Islet of Langerhans (tissue), 1 donor: ENCODE measurements at regions not wholly inside any gene's neighbourhood (a gene's known extent, or its start where the extent isn't known, plus 50 kb on each side); places are given as distances from the start of the nearest gene placed in this dataset.
"Not testable (repeated sequence)": the region's sequence is repeated elsewhere in the genome, so short reads cannot be mapped to it uniquely, and the experiment has no call there.

ENCODE experiments used
- FAIRE-seq: peaks from one replicate; lab custom pipeline; 2011; peaks lifted over from hg19 to GRCh38; lab: Jason Lieb, UNC

- FAIRE-seq: no peak
These were observed 506.6 kb upstream of the AGA start for GRCh38 chr4:177948853-177949252.

DNA sequence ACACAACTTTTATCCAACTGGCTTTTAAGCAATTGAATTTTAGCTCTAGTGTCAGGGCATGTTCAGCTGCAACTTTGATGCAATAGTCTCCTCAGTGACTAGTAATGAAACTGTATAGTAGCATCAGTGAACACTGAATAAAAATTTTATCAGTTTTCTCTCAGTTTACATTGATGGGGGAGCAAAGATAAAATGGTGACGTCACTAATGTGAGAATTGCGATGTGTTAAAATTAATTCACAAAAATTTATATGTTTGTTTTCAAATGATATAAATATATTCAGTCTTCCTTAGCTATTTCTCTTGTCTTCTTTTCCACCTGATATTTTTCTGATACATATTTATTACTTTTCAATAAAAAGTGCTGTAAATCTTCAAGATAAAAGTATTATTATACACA, 508.8 kb upstream of the AGA start:
- no peak for FAIRE-seq

GRCh38 chr4:177952723-177953122, 510.5 kb upstream of the AGA start:
- FAIRE-seq: no peak

DNA sequence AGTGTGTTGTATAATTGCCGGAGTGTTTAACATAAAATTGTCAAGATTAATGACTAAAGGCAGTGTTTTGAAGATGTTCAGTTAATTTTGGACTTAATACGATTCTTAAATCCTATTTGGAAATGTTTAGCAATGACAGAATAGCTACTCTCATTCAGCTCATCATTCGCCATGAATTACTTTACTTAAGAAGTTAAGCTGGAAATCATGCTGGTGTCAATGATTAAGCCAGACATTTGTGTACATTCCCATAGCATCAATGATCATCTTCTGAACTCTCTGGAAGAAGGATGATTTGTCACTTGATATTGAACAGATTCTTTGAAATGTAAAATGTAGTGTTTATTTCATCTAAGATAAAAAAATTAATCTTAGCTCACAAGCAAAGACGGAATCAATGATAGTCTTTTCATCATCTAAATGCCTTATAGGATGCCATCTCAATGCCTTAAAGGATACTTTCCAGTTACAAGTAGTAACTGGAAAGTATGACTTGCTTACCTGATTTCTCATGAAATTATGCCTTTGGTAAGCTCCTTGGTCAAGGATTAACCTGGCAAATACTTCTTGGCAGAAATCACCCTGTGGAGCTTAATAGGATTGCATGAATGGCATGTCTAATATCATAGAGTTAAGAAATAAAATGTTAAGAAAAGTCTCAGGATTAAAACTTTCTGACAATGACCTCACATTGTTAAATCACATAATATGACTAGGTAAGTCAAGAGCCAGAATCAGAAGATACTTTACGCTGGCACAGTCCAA, 515.5 kb upstream of the AGA start:
- FAIRE-seq: peak; percentile 27

DNA sequence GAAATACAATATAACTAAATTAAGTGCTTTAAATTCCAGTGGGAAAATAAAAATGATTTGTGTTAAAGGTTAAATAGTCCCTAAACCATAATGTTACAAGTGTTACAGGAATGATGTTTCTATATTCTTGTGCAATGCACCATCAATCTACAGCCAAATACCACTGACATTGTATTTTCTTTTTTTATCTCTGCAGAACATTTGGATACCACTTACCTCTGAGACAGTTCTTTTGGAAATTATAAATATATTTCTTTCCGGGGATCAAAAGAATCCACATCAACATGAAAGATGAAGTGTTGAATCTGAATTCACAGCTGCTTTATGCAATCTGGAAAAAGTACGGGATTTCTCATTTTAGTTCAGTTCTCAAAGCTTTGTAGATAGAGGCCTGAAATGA, 518.3 kb upstream of the AGA start:
- no peak for FAIRE-seq

- peak; percentile 89 for FAIRE-seq
These were observed 519.6 kb upstream of the AGA start for GRCh38 chr4:177961761-177962380.

DNA sequence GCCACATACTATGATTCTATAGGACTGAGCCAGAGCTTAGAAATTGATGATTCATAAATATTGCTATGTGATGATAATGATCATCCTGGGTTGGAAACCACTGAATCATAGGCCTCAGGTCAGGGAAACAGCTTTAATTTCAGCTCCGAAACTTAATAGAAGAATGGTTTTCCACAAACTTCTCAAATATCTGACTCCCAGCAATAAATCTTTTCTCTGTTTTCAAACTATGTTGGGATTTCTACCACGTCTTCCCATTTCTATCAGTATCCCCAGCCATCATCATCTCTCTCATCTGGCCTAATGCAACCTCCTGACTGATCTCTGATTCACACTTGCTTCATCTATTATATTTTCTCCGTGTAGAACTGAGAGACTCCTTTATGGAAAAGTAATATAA, 521.8 kb upstream of the AGA start:
- FAIRE-seq: no peak

- FAIRE-seq: no peak
These were observed 522.5 kb upstream of the AGA start for GRCh38 chr4:177964693-177965168.

GRCh38 chr4:177967328-177967727, 525.1 kb upstream of the AGA start:
- FAIRE-seq: no peak

DNA sequence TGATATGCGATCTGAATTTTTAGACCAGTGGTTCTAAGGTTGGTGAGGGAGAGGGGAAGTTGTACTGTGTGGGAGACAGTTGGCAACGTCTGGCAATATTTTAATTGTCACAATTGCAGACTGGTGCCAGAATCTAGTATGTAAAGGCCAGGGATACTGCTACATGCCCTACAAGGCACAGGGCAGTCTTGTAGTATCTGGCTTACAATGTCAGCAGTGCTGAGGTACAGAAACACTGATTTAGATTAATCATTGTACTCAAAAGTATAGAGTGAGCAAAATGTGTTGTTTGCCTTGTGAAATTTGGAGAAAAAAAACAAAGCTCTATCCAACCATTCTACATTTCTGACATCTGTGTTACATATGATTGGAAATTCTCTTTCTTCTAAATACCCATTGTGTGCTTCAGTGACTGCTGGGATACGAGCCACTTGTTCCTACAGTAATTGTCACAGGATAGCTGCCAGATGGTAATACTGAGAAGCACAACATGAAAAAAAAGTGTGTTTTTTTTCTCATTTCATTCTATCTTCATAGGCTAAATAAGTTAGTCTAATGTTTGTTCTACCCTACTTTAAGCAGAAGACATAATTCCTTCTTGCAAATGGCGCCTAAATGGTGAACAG, 526.7 kb upstream of the AGA start:
- FAIRE-seq: peak; percentile 21

DNA sequence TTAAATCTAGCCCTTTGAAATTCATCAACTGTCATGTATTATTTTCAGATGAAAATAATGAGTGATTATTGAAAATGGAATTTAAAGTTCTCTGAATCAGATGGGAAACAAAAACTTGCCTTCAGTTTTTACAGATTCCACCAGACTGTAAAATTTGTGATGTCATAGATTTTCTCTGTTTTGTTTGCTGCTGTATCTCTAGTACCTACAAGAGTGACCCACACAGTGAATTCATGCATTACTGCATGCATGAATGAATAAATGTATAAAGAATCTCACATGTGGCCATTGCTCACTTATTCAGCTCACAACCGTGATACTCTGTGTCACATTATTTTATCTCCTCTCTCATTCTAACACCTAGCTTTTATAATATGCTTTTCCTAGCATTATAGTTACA, 532.2 kb upstream of the AGA start:
- no peak for FAIRE-seq

GRCh38 chr4:177975315-177975987, 533.2 kb upstream of the AGA start:
- FAIRE-seq: no peak

DNA sequence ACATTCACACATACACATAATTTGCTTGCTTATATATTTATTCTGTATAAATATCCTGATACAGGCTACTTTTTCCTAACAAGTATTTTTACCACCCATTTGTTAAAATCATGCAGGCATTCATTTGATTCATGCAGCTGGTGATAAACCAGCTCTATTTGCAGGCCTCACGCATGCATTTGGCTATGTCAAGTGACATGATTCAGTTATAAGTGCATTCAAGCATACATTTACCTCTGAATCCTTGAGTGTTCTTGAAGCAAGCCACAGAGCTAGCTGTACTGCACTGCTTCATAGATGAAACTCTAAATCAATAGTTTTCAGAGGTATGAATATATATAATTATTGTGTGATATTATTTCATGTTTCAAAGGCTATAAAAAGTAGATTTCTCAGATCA, 544.0 kb upstream of the AGA start:
- no peak for FAIRE-seq

- no peak for FAIRE-seq
These were observed 545.7 kb upstream of the AGA start for GRCh38 chr4:177987896-177988295.

GRCh38 chr4:177989503-177990201, 547.4 kb upstream of the AGA start:
- no peak for FAIRE-seq

- no peak for FAIRE-seq
These were observed 560.9 kb upstream of the AGA start for GRCh38 chr4:178003098-178003657.

GRCh38 chr4:178010596-178010995, 568.4 kb upstream of the AGA start:
- FAIRE-seq: no peak

GRCh38 chr4:178015046-178015445, 572.8 kb upstream of the AGA start:
- not testable (repeated sequence) for FAIRE-seq

GRCh38 chr4:178026999-178027398, 584.8 kb upstream of the AGA start:
- FAIRE-seq: no peak

DNA sequence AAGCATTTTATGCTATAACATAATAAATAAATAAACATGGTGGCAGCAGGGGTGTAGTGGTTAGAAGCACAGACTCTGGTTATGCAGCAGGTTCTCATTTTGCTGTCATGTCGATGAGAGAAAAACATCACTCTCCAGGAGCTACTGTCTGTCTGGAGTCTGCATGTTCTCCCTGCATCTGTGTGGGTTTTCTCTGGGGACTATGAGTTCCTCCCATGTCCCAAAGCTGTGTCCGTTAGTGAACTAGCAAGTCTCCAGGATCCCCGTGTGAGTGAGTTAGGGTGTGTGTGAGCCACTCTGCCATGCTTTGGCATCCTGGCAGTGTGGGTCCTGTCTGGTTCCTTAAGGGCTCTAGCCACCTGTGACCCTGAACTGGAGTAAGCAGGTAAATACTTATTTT, 585.6 kb upstream of the AGA start:
- no peak for FAIRE-seq

DNA sequence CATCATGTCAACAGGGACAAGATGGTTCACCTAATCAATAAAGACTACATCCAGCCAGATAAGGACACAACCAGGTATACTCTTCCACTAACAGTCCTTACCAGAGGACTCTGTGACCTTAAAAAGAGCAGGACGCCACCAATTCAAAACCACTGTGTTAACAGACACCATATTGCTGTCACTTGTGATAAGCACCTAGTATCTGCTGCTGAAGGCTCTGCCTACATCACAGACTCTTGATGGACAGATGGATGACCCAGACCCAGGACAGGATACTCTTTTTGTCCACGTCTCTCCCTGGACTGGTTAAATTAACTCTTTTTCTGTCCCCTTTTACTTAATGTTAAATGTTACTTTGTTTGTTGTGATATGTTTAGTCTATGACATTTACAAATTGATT, 586.2 kb upstream of the AGA start:
- no peak for FAIRE-seq
